GM23248 (cell line): ENCODE measurements at regions not wholly inside any gene's neighbourhood (a gene's known extent, or its start where the extent isn't known, plus 50 kb on each side); places are given as distances from the start of the nearest gene placed in this dataset.

Source experiments
- DNase-seq: peaks from one replicate; pipeline ENCODE4 v3.0.0-alpha.2; 2015
- H2AFZ ChIP-seq: fragments of 200-600 bp; sonication (generic); 2 replicates; pipeline ENCODE4 v1.6.1; 2016; ENCODE audit warnings: antibody characterized with exemption
- H3F3A ChIP-seq: fragments of 200-600 bp; sonication (generic); 2 replicates; pipeline ENCODE4 v1.6.1; 2016; ENCODE audit warnings: mild to moderate bottlenecking, antibody characterized with exemption, mixed run types; ENCODE audit not compliant: insufficient read depth
- H3K27ac ChIP-seq: fragments of 200-600 bp; sonication (generic); 2 replicates; pipeline ENCODE4 v1.5.1; 2016; ENCODE audit warnings: mild to moderate bottlenecking
- H3K27me3 ChIP-seq: fragments of 200-600 bp; sonication (generic); replicated peaks from 2 replicates; pipeline ENCODE4 v1.6.1; 2016; ENCODE audit warnings: mild to moderate bottlenecking; ENCODE audit not compliant: insufficient read depth
- H3K36me3 ChIP-seq: fragments of 200-600 bp; sonication (generic); 2 replicates; pipeline ENCODE4 v1.6.1; 2016; ENCODE audit warnings: low read depth, mild to moderate bottlenecking
- H3K4me1 ChIP-seq: fragments of 200-600 bp; sonication (generic); 2 replicates; pipeline ENCODE4 v1.6.1; 2016; ENCODE audit warnings: mild to moderate bottlenecking; ENCODE audit not compliant: insufficient read depth
- H3K4me2 ChIP-seq: fragments of 200-600 bp; sonication (generic); one replicate; pipeline ENCODE4 v1.6.1; 2016; ENCODE audit warnings: mild to moderate bottlenecking; ENCODE audit not compliant: unreplicated experiment
- H3K4me3 ChIP-seq: fragments of 200-600 bp; sonication (generic); 2 replicates; pipeline ENCODE4 v1.5.1; 2016; ENCODE audit warnings: mild to moderate bottlenecking
- H3K79me2 ChIP-seq: fragments of 200-600 bp; sonication (generic); 2 replicates; pipeline ENCODE4 v1.6.1; 2016; ENCODE audit warnings: mild to moderate bottlenecking; ENCODE audit not compliant: insufficient read depth
- H3K9ac ChIP-seq: fragments of 200-600 bp; sonication (generic); 2 replicates; pipeline ENCODE4 v1.6.1; 2016; ENCODE audit warnings: mild to moderate bottlenecking
- H3K9me2 ChIP-seq: fragments of 200-600 bp; sonication (generic); 2 replicates; pipeline ENCODE4 v1.6.1; 2016; ENCODE audit warnings: mixed run types, mild to moderate bottlenecking, moderate library complexity; ENCODE audit not compliant: insufficient read depth
- H3K9me3 ChIP-seq: fragments of 200-600 bp; sonication (generic); one replicate; pipeline ENCODE4 v1.6.1; 2017; ENCODE audit warnings: low read depth
- H4K20me1 ChIP-seq: fragments of 200-600 bp; sonication (generic); 2 replicates; pipeline ENCODE4 v1.6.0; 2016; ENCODE audit not compliant: insufficient read depth
- EZH2 ChIP-seq: fragments of 200-600 bp; sonication (generic); IDR thresholded peaks from 2 replicates; pipeline ENCODE4 v1.6.1; 2018; ENCODE audit warnings: antibody characterized with exemption, mild to moderate bottlenecking; ENCODE audit not compliant: insufficient read depth, poor library complexity, severe bottlenecking
- EZH2phosphoT487 ChIP-seq: fragments of 200-600 bp; sonication (generic); IDR thresholded peaks from 2 replicates; pipeline ENCODE4 v1.6.1; 2018; ENCODE audit warnings: antibody characterized with exemption, moderate library complexity, mild to moderate bottlenecking, low read depth; ENCODE audit not compliant: insufficient read depth
- WGBS, 2 experiments: methylation state at CpG; one replicate each; pipeline ENCODE4 v1.1.6; 2015 to 2017; ENCODE audit warnings: low lambda C conversion rate in 2 of 2, low coverage in 1 of 2; ENCODE audit errors: missing lambda C conversion rate in 2 of 2; 5-methylcytosine and 5-hydroxymethylcytosine counted together
- in situ Hi-C: fragments of 300-500 bp; cut with MboI; formaldehyde crosslinking; loops from 2 replicates; pipeline ENCODE4 v1.15.0; 2020

- no peaks in the 10 kb centered on the region for H3K79me2 ChIP-seq
- peaks cover 78% of the 10 kb centered on the region for H3K27me3 ChIP-seq
- H3K4me3 ChIP-seq: no peak overlapping the region
- no peaks in the 10 kb centered on the region for H3K9me2 ChIP-seq
- TF ChIP-seq EZH2 (no peak), EZH2phosphoT487 (no peak)
- no peaks in the 10 kb centered on the region for H4K20me1 ChIP-seq
- in situ Hi-C loops: no loop called here
- H3K4me1 ChIP-seq: no peaks in the 10 kb centered on the region
- H3K9me3 ChIP-seq: no peaks in the 10 kb centered on the region
- no peak overlapping the region for H2AFZ ChIP-seq
- no peak overlapping the region for H3K27ac ChIP-seq
- no peak overlapping the region for H3K4me2 ChIP-seq
- WGBS, 2 experiments: 10% methylated on average over 1 of the region's 1 CpG
- no peak overlapping the region for H3K9ac ChIP-seq
- H3K36me3 ChIP-seq: no peaks in the 10 kb centered on the region
- no peak for DNase-seq
- no peaks in the 10 kb centered on the region for H3F3A ChIP-seq
Measured at GRCh38 chr21:36564647-36565046, 84.7 kb upstream of the CLDN14 start.

GRCh38 chr21:36565540-36565939, 85.6 kb upstream of the CLDN14 start:
- Histone ChIP-seq H3K9me3 (no peaks in the 10 kb centered on the region), H3K9me2 (no peaks in the 10 kb centered on the region), H3K4me1 (no peaks in the 10 kb centered on the region), H3K9ac (no peak overlapping the region), H2AFZ (no peak overlapping the region), H3K4me3 (no peak overlapping the region), H3K4me2 (no peak overlapping the region), H3K27ac (no peak overlapping the region), H3K27me3 (peaks cover 84% of the 10 kb centered on the region), H4K20me1 (no peaks in the 10 kb centered on the region), H3F3A (no peaks in the 10 kb centered on the region), H3K36me3 (no peaks in the 10 kb centered on the region), H3K79me2 (no peaks in the 10 kb centered on the region)
- in situ Hi-C loops: no loop called here
- WGBS, 2 experiments: 43 to 68% methylated on average over 2 of the region's 2 CpGs
- no peak for DNase-seq
- TF ChIP-seq EZH2: no peak
- TF ChIP-seq EZH2phosphoT487: no peak

- Histone ChIP-seq H3K79me2 (no peaks in the 10 kb centered on the region), H3K36me3 (no peaks in the 10 kb centered on the region), H3K4me1 (no peaks in the 10 kb centered on the region), H3K27me3 (peaks cover 93% of the 10 kb centered on the region), H2AFZ (no peak overlapping the region), H3K4me2 (no peak overlapping the region), H3F3A (no peaks in the 10 kb centered on the region), H3K9ac (no peak overlapping the region), H3K9me2 (no peaks in the 10 kb centered on the region), H3K4me3 (no peak overlapping the region), H4K20me1 (no peaks in the 10 kb centered on the region), H3K9me3 (no peaks in the 10 kb centered on the region), H3K27ac (no peak overlapping the region)
- in situ Hi-C loops: no loop called here
- DNase-seq: no peak
- TF ChIP-seq EZH2phosphoT487 (no peak), EZH2 (no peak)
- WGBS, 2 experiments: 65 to 68% methylated on average over 7 of the region's 7 CpGs
Measured at GRCh38 chr21:36566644-36567043, 86.7 kb upstream of the CLDN14 start.

- H3K9me3 ChIP-seq: no peaks in the 10 kb centered on the region
- 17 to 23% methylated on average over 5 of the region's 5 CpGs for WGBS, 2 experiments
- H3K9ac ChIP-seq: no peak overlapping the region
- H3K4me3 ChIP-seq: no peak overlapping the region
- no peak overlapping the region for H3K4me2 ChIP-seq
- in situ Hi-C loops: no loop called here
- H3K4me1 ChIP-seq: no peaks in the 10 kb centered on the region
- H3F3A ChIP-seq: no peaks in the 10 kb centered on the region
- H2AFZ ChIP-seq: no peak overlapping the region
- H3K9me2 ChIP-seq: no peaks in the 10 kb centered on the region
- no peak overlapping the region for H3K27ac ChIP-seq
- no peaks in the 10 kb centered on the region for H3K36me3 ChIP-seq
- H4K20me1 ChIP-seq: no peaks in the 10 kb centered on the region
- peaks cover 95% of the 10 kb centered on the region for H3K27me3 ChIP-seq
- TF ChIP-seq EZH2phosphoT487: no peak
- TF ChIP-seq EZH2: no peak
- no peak for DNase-seq
- H3K79me2 ChIP-seq: no peaks in the 10 kb centered on the region
Measured at GRCh38 chr21:36567216-36567885, 87.4 kb upstream of the CLDN14 start.

GRCh38 chr21:36569511-36569910, 89.6 kb upstream of the CLDN14 start:
- no peak overlapping the region for H3K9ac ChIP-seq
- TF ChIP-seq EZH2 (no peak), EZH2phosphoT487 (no peak)
- in situ Hi-C loops: no loop called here
- DNase-seq: no peak
- H3K4me3 ChIP-seq: no peak overlapping the region
- no peak overlapping the region for H3K27ac ChIP-seq
- no peaks in the 10 kb centered on the region for H3K9me3 ChIP-seq
- 81 to 84% methylated on average over 6 of the region's 6 CpGs for WGBS, 2 experiments
- no peaks in the 10 kb centered on the region for H3K9me2 ChIP-seq
- no peaks in the 10 kb centered on the region for H3F3A ChIP-seq
- H3K4me2 ChIP-seq: no peak overlapping the region
- no peak overlapping the region for H2AFZ ChIP-seq
- no peaks in the 10 kb centered on the region for H3K79me2 ChIP-seq
- peaks cover 89% of the 10 kb centered on the region for H3K27me3 ChIP-seq
- H3K36me3 ChIP-seq: no peaks in the 10 kb centered on the region
- H4K20me1 ChIP-seq: no peaks in the 10 kb centered on the region
- H3K4me1 ChIP-seq: no peaks in the 10 kb centered on the region
